ENCODE measurements at regions not wholly inside any gene's neighbourhood (a gene's known extent, or its start where the extent isn't known, plus 50 kb on each side); places are given as distances from the start of the nearest gene placed in this dataset.

GRCh38 chr15:86028961-86029360 is 50.7 kb upstream of the AGBL1 start (continued):
- TF ChIP-seq EP300 (IDR thresholded peaks at IDR 0.05; ENCODE audit: borderline replicate concordance in 1 of 2, low read depth in 1 of 2, low read length in 1 of 2) (no peak), JUND (IDR thresholded peaks at IDR 0.05) (no peak)

Small RNA genes lying in the stretch of these regions (small RNA-seq; reads per million reads assigned to genes)
- gene AC104229.1: 0 reads per million in 7 experiments

Data from SK-N-SH (cell line).